Mucosa of descending colon (tissue), 3 donors: ENCODE measurements at regions not wholly inside any gene's neighbourhood (a gene's known extent, or its start where the extent isn't known, plus 50 kb on each side); places are given as distances from the start of the nearest gene placed in this dataset.

Experiments
- ATAC-seq: fragments of 200-7000 bp; cut with Tn5 transposase; one replicate; pipeline ENCODE4 v1.9.1; 2020; ENCODE audit warnings: mild to moderate bottlenecking, moderate library complexity
- DNase-seq, 3 donors: peaks; one replicate each; pipeline ENCODE4 v3.0.0-alpha.2; 2020
- H3K36me3 ChIP-seq: fragments of 200-600 bp; one replicate; pipeline ENCODE4 v1.8.0; 2021; ENCODE audit warnings: low read depth, mild to moderate bottlenecking
- H3K4me1 ChIP-seq: fragments of 200-600 bp; one replicate; pipeline ENCODE4 v1.8.0; 2021; ENCODE audit warnings: low read depth, mild to moderate bottlenecking
- H3K4me3 ChIP-seq: fragments of 200-600 bp; one replicate; pipeline ENCODE4 v1.8.0; 2021; ENCODE audit warnings: mild to moderate bottlenecking
- H3K9me3 ChIP-seq: fragments of 200-600 bp; one replicate; pipeline ENCODE4 v1.8.0; 2021; ENCODE audit warnings: mild to moderate bottlenecking
- CTCF ChIP-seq: fragments of 200-600 bp; IDR thresholded peaks from one replicate; pipeline ENCODE4 v1.8.0; 2022; ENCODE audit warnings: antibody characterized with exemption, mild to moderate bottlenecking
- intact Hi-C, 2 donors: fragments of 100-400 bp; cut with DNase I in 1 of 2; cut with micrococcal nuclease in 1 of 2; formaldehyde crosslinking; loops; one replicate each; pipeline versions ENCODE4 v1.11.0 to v1.11.1; 2022; cut with DNase I, micrococcal nuclease
- donor health status: DM: no; HTN: no; CAD: no; lungs with moderate emphysema.
- donor health status: DM: no; HTN: no; CAD: no.
- donor health status: DM: no; HTN: yes; CAD: no.

- DNase-seq = no peak
- no peak for TF ChIP-seq CTCF
- no peak for ATAC-seq
- Histone ChIP-seq H3K36me3 (no peaks in the 10 kb centered on the region), H3K4me3 (no peak overlapping the region), H3K4me1 (no peaks in the 10 kb centered on the region), H3K9me3 (no peaks in the 10 kb centered on the region)
- intact Hi-C loops = no loop called here
These were observed 255.8 kb downstream of the SLCO4C1 start for GRCh38 chr5:102040326-102040725.

GRCh38 chr5:102036927-102037326, 259.2 kb downstream of the SLCO4C1 start:
- ATAC-seq = no peak
- no peak for DNase-seq
- H3K4me1 ChIP-seq = no peaks in the 10 kb centered on the region
- TF ChIP-seq CTCF = no peak
- no peaks in the 10 kb centered on the region for H3K9me3 ChIP-seq
- H3K36me3 ChIP-seq = no peaks in the 10 kb centered on the region
- no peak overlapping the region for H3K4me3 ChIP-seq
- intact Hi-C loops = no loop called here

GRCh38 chr5:102031711-102032110, 264.4 kb downstream of the SLCO4C1 start:
- Histone ChIP-seq H3K4me1 (no peaks in the 10 kb centered on the region), H3K4me3 (no peak overlapping the region), H3K9me3 (no peaks in the 10 kb centered on the region), H3K36me3 (no peaks in the 10 kb centered on the region)
- no peak for TF ChIP-seq CTCF
- intact Hi-C loops = no loop called here
- DNase-seq = no peak
- no peak for ATAC-seq

- TF ChIP-seq CTCF = no peak
- no peak for ATAC-seq
These were observed 277.4 kb downstream of the SLCO4C1 start for GRCh38 chr5:102018690-102019089.

GRCh38 chr5:102018279-102018678, 277.8 kb downstream of the SLCO4C1 start:
- no peak for DNase-seq
- TF ChIP-seq CTCF = no peak
- H3K4me3 ChIP-seq = no peak overlapping the region

More at GRCh38 chr5:102018690-102019089, 277.4 kb downstream of the SLCO4C1 start:
- no peaks in the 10 kb centered on the region for H3K4me1 ChIP-seq
- intact Hi-C loops = no loop called here
- DNase-seq = no peak
- H3K4me3 ChIP-seq = no peak overlapping the region
- H3K36me3 ChIP-seq = no peaks in the 10 kb centered on the region
- H3K9me3 ChIP-seq = no peaks in the 10 kb centered on the region

GRCh38 chr5:102014371-102014770, 281.7 kb downstream of the SLCO4C1 start:
- H3K36me3 ChIP-seq = no peaks in the 10 kb centered on the region
- no peak for ATAC-seq
- DNase-seq = no peak
- no peak for TF ChIP-seq CTCF
- intact Hi-C loops = no loop called here
- H3K4me3 ChIP-seq = no peak overlapping the region
- H3K9me3 ChIP-seq = no peaks in the 10 kb centered on the region
- no peaks in the 10 kb centered on the region for H3K4me1 ChIP-seq

More at GRCh38 chr5:102018279-102018678, 277.8 kb downstream of the SLCO4C1 start:
- no peak for ATAC-seq
- no peaks in the 10 kb centered on the region for H3K4me1 ChIP-seq
- no peaks in the 10 kb centered on the region for H3K36me3 ChIP-seq
- no peaks in the 10 kb centered on the region for H3K9me3 ChIP-seq
- intact Hi-C loops = no loop called here
